ENCODE measurements at regions not wholly inside any gene's neighbourhood (a gene's known extent, or its start where the extent isn't known, plus 50 kb on each side); places are given as distances from the start of the nearest gene placed in this dataset.
"Not testable (repeated sequence)": the region's sequence is repeated elsewhere in the genome, so short reads cannot be mapped to it uniquely, and the experiment has no call there.

DNA sequence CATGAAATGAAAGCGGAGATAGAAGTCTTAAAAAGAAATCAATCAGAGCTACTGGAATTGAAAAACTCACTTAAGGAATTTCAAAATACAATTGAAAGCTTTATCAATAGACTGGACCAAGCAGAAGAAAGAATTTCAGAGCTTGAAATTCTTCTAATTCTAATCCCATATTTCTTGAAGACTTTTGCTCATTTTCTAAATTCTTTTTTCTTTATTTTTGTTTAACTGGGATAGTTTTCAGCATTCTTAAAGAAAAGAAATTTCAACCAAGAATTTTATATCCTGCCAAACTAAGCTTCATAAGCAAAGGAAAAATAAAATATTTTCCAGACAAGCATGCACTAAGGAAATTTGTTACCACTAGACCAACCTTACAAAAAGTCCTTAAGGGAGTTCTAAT is 80.2 kb upstream of the BMAL1 start:
- TF ChIP-seq POLR2A, CTCF, EP300 (IDR thresholded peaks at IDR 0.05): not testable (repeated sequence)
